ENCODE measurements at regions not wholly inside any gene's neighbourhood (a gene's known extent, or its start where the extent isn't known, plus 50 kb on each side); places are given as distances from the start of the nearest gene placed in this dataset.

DNA sequence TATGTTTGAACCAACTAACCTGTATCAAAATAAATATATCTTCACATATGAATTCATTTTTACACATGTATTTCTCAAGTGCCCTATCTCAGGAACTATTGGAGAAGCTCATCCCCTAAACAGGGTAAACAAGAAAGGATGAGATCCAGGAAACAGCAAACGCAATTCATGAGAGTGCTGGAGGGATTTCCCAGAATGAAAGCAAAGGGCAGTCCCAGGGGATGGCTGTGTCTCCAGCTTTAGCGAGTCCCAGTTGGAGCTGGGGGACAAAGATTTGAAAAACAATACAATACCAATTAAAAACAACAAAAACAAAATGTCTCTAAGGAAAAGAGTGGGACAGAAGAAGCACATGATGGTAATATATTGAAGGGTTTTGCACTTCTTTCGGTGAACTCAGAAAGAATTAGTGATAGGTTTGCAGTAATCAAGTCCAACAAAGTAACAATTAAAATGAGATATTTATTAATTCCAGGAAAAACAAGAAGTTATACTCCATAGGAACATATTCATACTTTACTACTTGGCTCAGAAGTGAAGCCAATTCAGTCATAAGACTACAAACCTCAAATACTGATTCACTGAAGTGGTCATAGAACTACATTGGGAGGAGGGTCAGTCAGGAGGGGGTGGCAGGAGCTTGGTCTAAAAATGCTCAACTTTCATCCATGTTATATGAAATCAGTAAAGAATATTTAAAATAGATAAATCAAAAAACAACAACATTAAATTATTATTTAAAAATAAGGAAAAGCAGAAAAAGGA lies 73.1 kb upstream of the PDE1A start:
- Histone ChIP-seq H3K9me3 (ENCODE audit: control insufficient read depth, insufficient read depth, low read depth, low read length) (no peaks in the 10 kb centered on the region), H3K4me3 (ENCODE audit: low read depth, low read length) (no peak overlapping the region), H3K27ac (ENCODE audit: extremely low read depth, low read depth, low read length) (no peak overlapping the region), H3K4me1 (ENCODE audit: control insufficient read depth, insufficient read depth, low read length) (no peaks in the 10 kb centered on the region), H3K36me3 (ENCODE audit: control insufficient read depth in 2 of 2, insufficient read depth in 1 of 2, low read length in 2 of 2) (no peaks in the 10 kb centered on the region)
- ChIA-PET POLR2A (no interaction called here), CTCF (no interaction called here)
- TF ChIP-seq ZNF514 (tag by site-specific recombination; IDR thresholded peaks at IDR 0.05), result no peak
- TF ChIP-seq ZNF707 (tag by site-specific recombination; IDR thresholded peaks at IDR 0.05), result no peak
- TF ChIP-seq TRIM28 (IDR thresholded peaks at IDR 0.05; ENCODE audit: borderline replicate concordance, low read length), result no peak
- no peak for TF ChIP-seq ZNF549 (tag by site-specific recombination; IDR thresholded peaks at IDR 0.05)
- TF ChIP-seq ZNF654 (tag by site-specific recombination; IDR thresholded peaks at IDR 0.05; ENCODE audit: low read depth), result no peak
- TF ChIP-seq ZNF140 (tag by site-specific recombination; IDR thresholded peaks at IDR 0.05), result no peak
- no peak for TF ChIP-seq ZNF776 (tag by site-specific recombination; IDR thresholded peaks at IDR 0.05; ENCODE audit: borderline replicate concordance)
- no peak for TF ChIP-seq ZNF404 (tag by site-specific recombination; IDR thresholded peaks at IDR 0.05)
- TF ChIP-seq ZNF169 (tag by site-specific recombination; IDR thresholded peaks at IDR 0.05), result no peak
- TF ChIP-seq ZNF157 (tag by site-specific recombination; IDR thresholded peaks at IDR 0.05), result no peak

DNA sequence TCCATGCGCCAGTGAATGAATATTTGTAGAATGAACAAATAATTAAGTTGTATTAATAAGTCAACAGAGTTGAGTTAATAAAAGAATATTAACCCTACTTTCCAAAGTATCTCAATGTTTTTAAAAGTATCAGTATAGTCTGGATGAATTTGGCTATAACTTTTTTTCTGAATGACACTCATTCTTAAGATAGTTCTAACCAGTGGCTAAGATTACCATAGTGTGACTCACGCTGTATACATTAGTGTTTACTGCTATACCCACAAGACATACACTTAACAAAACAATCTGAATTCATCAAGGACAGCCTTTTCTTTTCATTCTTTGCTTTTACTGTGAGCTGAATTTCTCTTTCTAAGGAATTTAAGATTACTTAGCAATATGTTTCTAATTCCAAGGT lies 77.0 kb upstream of the PDE1A start:
- ChIA-PET CTCF (interaction anchor here (2.2 kb wide), 1 partner anchor 145 kb away, joined by 6 read pairs; no protein-coding TSS in a partner anchor), POLR2A (no interaction called here)
- Histone ChIP-seq H3K4me1 (ENCODE audit: control insufficient read depth, insufficient read depth, low read length) (no peaks in the 10 kb centered on the region), H3K4me3 (ENCODE audit: low read depth, low read length) (no peak overlapping the region), H3K27ac (ENCODE audit: extremely low read depth, low read depth, low read length) (no peak overlapping the region), H3K9me3 (ENCODE audit: control insufficient read depth, insufficient read depth, low read depth, low read length) (no peaks in the 10 kb centered on the region), H3K36me3 (ENCODE audit: control insufficient read depth in 2 of 2, insufficient read depth in 1 of 2, low read length in 2 of 2) (no peaks in the 10 kb centered on the region)
- TF ChIP-seq BCL11B (tag by site-specific recombination; IDR thresholded peaks at IDR 0.05; ENCODE audit: low read depth) (no peak), ZNF302 (tag by site-specific recombination; IDR thresholded peaks at IDR 0.05; ENCODE audit: low read depth) (no peak), ZFP37 (tag by site-specific recombination; IDR thresholded peaks at IDR 0.05) (no peak), FEZF1 (tag by site-specific recombination; IDR thresholded peaks at IDR 0.05) (no peak), PRDM1 (tag by site-specific recombination; IDR thresholded peaks at IDR 0.05) (no peak), ZNF654 (tag by site-specific recombination; IDR thresholded peaks at IDR 0.05; ENCODE audit: low read depth) (no peak), ZFHX2 (tag by site-specific recombination; conservative IDR thresholded peaks at IDR 0.05) (no peak)
- TF ChIP-seq, protein P1, sequence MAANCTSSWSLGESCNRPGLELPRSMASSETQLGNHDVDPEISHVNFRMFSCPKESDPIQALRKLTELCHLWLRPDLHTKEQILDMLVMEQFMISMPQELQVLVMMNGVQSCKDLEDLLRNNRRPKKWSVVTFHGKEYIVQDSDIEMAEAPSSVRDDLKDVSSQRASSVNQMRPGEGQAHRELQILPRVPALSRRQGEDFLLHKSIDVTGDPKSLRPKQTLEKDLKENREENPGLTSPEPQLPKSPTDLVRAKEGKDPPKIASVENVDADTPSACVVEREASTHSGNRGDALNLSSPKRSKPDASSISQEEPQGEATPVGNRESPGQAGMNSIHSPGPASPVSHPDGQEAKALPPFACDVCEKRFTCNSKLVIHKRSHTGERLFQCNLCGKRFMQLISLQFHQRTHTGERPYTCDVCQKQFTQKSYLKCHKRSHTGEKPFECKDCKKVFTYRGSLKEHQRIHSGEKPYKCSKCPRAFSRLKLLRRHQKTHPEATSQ (tag by site-specific recombination; IDR thresholded peaks at IDR 0.05), result no peak

DNA sequence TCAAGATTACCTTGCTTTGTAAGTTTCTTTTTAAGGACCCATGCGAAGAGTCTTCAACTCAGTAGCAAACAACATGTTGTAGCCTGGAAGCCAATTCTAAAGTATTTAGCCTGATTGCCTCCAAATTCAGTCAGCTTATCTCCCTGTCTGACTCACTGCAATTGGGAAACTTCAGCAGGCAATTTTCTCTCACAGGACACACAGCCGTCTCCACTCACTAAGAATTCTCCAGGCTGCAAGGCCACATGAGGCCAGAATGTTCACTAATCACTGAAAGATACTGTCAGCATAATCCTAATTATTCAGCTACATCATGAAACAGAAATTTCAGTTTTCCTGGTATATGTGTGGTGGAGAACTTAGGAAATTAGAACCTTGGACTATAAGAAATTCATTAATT lies 78.1 kb upstream of the PDE1A start:
- Histone ChIP-seq H3K27ac (ENCODE audit: extremely low read depth, low read depth, low read length) (no peak overlapping the region), H3K4me3 (ENCODE audit: low read depth, low read length) (no peak overlapping the region), H3K4me1 (ENCODE audit: control insufficient read depth, insufficient read depth, low read length) (no peaks in the 10 kb centered on the region), H3K36me3 (ENCODE audit: control insufficient read depth in 2 of 2, insufficient read depth in 1 of 2, low read length in 2 of 2) (no peaks in the 10 kb centered on the region), H3K9me3 (ENCODE audit: control insufficient read depth, insufficient read depth, low read depth, low read length) (no peaks in the 10 kb centered on the region)
- CTCF ChIA-PET, result interaction anchor here (0.7 to 2.2 kb wide), 2 partner anchors 53 to 144 kb away, joined by 3 to 6 read pairs; no protein-coding TSS in a partner anchor
- POLR2A ChIA-PET, result no interaction called here
- TF ChIP-seq ZNF146 (tag by site-specific recombination; IDR thresholded peaks at IDR 0.05) (no peak), ZNF629 (tag by site-specific recombination; IDR thresholded peaks at IDR 0.05) (no peak), ZNF23 (tag by site-specific recombination; IDR thresholded peaks at IDR 0.05; ENCODE audit: borderline replicate concordance) (no peak), ZNF561 (tag by site-specific recombination; IDR thresholded peaks at IDR 0.05; ENCODE audit: borderline replicate concordance) (no peak), ZSCAN23 (tag by site-specific recombination; IDR thresholded peaks at IDR 0.05) (no peak), GLIS1 (tag by site-specific recombination; IDR thresholded peaks at IDR 0.05) (no peak), HOXC10 (CRISPR knock-in tag; IDR thresholded peaks at IDR 0.05) (no peak), ZNF366 (tag by site-specific recombination; conservative IDR thresholded peaks at IDR 0.05) (no peak), ZNF48 (tag by site-specific recombination; IDR thresholded peaks at IDR 0.05) (no peak)
- TF ChIP-seq, protein P2, sequence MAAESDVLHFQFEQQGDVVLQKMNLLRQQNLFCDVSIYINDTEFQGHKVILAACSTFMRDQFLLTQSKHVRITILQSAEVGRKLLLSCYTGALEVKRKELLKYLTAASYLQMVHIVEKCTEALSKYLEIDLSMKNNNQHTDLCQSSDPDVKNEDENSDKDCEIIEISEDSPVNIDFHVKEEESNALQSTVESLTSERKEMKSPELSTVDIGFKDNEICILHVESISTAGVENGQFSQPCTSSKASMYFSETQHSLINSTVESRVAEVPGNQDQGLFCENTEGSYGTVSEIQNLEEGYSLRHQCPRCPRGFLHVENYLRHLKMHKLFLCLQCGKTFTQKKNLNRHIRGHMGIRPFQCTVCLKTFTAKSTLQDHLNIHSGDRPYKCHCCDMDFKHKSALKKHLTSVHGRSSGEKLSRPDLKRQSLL (tag by site-specific recombination; IDR thresholded peaks at IDR 0.05), result no peak
- TF ChIP-seq, protein P3, sequence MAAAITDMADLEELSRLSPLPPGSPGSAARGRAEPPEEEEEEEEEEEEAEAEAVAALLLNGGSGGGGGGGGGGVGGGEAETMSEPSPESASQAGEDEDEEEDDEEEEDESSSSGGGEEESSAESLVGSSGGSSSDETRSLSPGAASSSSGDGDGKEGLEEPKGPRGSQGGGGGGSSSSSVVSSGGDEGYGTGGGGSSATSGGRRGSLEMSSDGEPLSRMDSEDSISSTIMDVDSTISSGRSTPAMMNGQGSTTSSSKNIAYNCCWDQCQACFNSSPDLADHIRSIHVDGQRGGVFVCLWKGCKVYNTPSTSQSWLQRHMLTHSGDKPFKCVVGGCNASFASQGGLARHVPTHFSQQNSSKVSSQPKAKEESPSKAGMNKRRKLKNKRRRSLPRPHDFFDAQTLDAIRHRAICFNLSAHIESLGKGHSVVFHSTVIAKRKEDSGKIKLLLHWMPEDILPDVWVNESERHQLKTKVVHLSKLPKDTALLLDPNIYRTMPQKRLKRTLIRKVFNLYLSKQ (tag by site-specific recombination; IDR thresholded peaks at IDR 0.05; ENCODE audit: borderline replicate concordance), result no peak

All from HEK293 (cell line).